HG02981 (cell line): ENCODE measurements at regions not wholly inside any gene's neighbourhood (a gene's known extent, or its start where the extent isn't known, plus 50 kb on each side); places are given as distances from the start of the nearest gene placed in this dataset.

Experiments
- ATAC-seq: cut with Tn5 transposase; IDR thresholded peaks from one replicate; pipeline ENCODE4 v1.9.1; 2021; ENCODE audit warnings: mild to moderate bottlenecking, moderate library complexity; ENCODE audit not compliant: unreplicated experiment

- no peak for ATAC-seq
These were observed 137.4 kb upstream of the RBMS1 start for GRCh38 chr2:160630801-160631590.

DNA sequence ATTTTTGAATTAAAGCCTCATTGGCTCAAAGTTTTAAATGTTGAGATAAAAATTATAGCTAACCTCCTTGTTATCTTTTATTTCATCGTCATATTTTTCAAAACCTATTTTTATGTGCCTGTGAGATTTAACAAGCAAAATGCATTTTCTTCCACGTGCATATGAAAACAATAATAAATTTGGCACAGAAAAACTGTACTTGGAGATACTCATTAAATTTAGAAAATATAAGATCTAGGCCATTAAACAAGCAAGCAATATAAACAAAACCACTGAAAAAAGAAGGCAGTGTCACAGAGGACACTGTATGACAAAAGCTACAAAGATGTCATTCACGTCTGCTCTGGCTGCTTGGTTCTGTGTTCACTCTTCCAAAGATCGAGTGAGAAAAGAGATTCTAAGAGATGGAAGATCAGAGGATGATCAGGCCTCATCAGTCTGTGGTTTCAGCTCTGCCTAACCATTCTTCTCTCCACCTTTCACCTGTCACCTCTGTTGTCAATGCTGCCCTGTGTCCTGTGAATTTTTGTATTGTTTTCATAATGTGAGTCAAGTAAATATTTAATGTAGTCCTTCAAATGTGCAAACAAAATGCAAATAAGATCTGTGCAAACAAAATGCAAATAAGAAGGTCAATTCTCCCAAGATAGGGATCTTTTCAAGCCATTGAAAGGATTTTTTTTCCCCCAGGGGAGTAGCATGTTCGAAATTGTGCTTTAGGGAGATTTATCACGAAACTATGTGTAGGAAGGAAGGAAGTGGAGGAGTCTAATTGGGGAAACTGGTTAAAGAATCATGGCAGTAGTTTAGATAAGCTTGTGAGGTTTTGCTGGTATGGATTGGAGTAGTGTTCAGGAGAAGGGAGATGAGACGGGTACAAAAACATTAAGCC lies 138.7 kb upstream of the RBMS1 start:
- no peak for ATAC-seq

DNA sequence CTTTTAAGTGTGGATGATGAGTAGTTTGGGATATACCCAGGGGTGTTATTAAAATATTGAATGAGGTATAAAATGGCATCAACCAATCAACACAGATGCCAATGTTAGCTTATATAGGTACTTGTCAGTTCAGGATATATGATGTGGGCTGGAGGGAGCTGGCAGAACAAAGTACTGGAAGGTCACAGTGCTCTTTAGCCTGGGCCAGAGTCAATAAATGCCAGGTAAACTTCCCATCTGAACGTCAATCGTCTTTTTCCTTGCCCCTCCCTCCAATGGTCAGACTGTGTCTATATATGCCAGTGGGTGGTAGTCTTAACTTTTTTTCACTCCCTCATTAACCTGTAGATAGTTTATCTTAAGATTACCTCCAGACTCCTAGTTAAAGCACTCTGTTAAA lies 140.8 kb upstream of the RBMS1 start:
- ATAC-seq: no peak

- no peak for ATAC-seq
These were observed 141.9 kb upstream of the RBMS1 start for GRCh38 chr2:160635488-160635887.

DNA sequence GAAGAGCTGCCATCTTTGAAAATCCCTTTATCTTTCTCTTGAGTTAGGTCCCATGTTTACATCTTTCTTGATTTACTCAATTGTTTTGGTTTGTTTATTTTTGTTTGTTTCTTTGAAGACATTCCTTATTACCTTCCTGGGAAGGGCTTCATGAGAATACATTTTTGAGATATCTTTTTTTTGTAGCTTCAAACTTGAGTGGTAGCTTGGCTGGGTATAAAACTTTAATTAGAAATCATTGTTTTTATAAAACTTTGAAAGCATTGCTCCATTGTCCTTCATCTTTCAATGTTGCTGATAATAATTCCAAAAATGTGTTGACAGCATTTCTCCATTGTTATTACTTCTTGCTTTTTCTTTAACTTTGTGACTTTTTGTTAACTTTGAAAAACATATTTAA lies 145.9 kb upstream of the RBMS1 start:
- no peak for ATAC-seq

DNA sequence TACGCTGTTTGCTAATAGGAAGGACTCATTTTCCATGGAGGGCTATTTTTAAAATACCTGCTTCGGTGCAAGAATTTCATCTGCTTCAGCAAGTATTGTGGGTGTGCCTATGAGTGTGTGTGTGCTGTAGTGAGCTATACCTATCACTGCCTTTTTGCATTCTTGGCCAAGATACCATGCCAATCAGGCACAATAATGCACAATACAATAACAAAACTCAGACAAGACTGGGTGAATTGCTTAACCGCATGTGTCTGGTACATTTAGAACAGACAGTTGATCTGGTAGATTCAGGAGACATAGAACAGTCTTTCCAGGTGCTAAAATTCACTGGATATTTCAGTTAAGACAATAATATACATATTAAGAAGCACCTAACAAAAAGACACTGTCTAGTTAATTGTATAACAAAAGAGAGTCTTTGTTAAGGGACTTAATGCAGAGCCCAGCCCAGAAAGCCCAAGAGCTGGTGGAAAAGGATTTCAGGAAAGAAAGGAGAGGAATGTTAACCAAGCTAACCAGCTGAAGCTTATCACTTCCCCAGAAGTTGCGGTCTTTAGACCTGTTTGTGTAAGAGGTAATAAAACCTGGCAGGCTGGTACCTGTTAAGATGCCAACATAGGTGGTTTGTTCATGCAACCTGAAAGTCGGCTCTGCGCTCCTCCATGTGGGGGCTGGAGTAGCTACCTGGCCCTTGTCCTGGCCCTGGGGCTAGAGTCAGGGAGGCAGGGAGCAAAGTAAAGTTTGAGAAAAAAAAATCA lies 153.3 kb upstream of the RBMS1 start:
- ATAC-seq: no peak

- no peak for ATAC-seq
These were observed 154.5 kb upstream of the RBMS1 start for GRCh38 chr2:160647967-160648685.

DNA sequence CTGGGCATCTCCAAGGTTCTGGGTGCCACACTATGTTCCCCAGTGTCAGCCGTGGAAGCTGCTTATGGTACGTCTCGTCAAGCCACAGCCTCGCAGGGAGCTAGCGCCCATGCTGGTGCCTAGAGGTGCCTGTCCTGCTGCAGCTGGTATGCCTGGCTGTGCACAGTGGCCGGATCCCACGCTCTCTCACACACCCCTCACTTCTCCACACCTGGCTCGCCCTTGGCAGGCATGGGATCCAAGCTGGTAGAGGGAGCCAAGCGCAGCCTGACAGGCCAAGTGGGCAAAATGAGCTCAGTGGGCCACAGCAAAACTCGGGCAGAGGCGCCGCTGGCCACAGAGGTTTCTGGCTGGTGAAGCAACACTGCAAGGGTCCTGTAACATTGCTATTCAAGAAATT lies 156.1 kb upstream of the RBMS1 start:
- no peak for ATAC-seq

GRCh38 chr2:160650196-160651118 lies 156.8 kb upstream of the RBMS1 start:
- ATAC-seq: no peak

GRCh38 chr2:160651416-160652200 lies 158.0 kb upstream of the RBMS1 start:
- ATAC-seq: no peak

DNA sequence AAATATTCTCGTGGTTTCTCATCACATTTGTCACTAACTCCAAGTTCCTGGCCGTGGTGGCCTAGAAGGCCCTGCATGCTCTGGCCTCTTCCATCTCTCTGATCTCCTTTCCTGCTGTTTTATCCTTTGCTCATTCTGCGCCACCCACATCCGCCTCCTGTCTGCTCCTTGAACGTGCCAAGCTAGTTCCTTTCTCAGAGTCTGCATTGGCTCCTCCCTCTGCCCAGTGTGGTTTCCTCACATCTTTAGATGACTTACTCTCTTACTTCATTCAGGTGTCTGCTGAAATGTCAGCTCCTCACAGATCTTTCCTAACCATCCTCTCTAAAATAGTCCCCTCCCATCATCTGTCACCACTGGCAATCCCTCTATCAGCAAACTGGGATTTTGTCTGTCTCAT lies 158.6 kb upstream of the RBMS1 start:
- no peak for ATAC-seq

- ATAC-seq: no peak
These were observed 163.6 kb upstream of the RBMS1 start for GRCh38 chr2:160657196-160657595.

- ATAC-seq: no peak
These were observed 165.2 kb upstream of the RBMS1 start for GRCh38 chr2:160658851-160659250.

- ATAC-seq: no peak
These were observed 167.1 kb upstream of the RBMS1 start for GRCh38 chr2:160660741-160661140.

GRCh38 chr2:160664603-160665140 lies 171.1 kb upstream of the RBMS1 start:
- no peak for ATAC-seq

DNA sequence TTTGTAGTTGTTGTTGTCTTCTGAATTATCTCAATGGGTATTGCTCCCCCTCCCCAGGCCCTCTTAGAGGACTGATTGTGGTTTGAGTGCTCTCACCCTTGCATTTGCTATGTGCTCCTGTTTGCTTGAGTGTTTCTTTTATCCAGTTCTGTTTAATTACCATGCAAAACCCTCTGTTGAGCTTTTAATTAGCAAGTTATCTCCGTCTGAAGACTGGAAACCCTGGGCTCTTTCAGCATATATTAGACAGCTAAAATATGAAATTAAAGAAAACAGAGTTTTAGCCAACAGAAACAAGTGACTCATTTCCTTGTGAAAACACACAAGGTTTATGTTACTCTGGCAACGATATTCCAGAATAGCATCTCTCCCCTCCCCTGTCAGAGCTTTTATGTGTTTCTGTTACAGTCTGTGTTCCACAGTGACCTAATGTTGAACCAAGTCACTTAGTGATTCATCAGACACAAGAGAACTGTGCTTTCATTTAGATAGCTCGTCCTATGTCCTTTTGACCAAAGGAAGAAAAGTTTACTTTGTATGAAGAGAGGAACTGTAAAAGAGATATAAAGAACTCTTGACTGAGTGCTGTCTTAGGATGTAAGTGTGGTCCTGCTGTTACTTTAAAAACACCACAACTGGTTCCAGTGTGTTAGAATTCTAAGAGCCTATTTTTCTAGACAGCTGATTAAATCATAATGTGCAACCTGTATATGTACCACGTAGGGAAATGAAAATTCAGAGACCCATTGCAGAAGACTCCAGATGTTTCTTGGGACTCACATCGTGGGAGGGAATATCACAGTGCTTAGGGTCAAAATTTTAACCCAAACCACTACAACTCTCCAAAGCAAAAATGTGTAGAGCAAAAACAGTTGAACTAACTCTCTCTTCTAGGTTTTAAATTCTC lies 172.8 kb upstream of the RBMS1 start:
- peak; percentile 78 for ATAC-seq

DNA sequence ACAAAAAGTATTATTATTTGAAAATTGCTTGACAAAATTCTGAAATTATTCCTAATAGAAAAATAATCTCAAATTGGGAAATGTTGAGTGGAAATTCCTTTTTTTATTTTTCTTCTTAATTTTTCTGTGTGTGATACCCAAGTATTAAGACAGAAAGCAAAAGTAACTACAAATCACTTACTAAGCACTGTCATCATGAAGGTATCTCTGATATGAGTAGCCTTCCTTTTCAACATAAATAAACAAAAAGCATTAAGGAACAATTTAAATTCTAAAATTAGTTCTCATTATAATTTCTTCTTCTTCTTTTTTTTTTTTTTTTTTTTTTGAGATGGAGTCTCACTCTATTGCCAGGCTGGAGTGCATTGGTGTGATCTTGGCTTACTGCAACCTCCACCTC lies 174.2 kb upstream of the RBMS1 start:
- ATAC-seq: no peak

DNA sequence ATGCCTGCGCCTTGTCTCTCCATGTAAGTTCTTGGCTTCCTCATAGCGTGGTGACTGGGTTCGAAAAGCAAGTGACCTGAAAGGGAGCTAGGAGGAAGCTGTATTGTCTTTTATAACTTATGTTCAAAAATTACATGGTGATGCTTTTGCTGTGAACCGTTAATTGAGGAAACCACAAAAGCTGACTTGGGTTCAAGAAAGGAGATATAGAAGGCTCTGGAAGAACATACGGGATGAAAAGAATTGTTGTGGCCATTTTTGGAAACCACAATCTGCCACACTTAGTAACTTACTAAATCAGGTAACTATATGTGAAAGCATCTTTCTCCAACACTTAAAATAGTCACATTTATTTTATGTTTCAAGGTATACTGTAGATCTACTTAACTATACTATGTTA lies 177.0 kb upstream of the RBMS1 start:
- ATAC-seq: no peak
